NCI-H524 (cell line): ENCODE measurements at regions not wholly inside any gene's neighbourhood (a gene's known extent, or its start where the extent isn't known, plus 50 kb on each side); places are given as distances from the start of the nearest gene placed in this dataset.
"Not testable (repeated sequence)": the region's sequence is repeated elsewhere in the genome, so short reads cannot be mapped to it uniquely, and the experiment has no call there.

ENCODE experiments used
- DNase-seq, 2 experiments: peaks; one replicate each; lab custom pipeline; 2025; lab: John Stamatoyannopoulos, UW

DNA sequence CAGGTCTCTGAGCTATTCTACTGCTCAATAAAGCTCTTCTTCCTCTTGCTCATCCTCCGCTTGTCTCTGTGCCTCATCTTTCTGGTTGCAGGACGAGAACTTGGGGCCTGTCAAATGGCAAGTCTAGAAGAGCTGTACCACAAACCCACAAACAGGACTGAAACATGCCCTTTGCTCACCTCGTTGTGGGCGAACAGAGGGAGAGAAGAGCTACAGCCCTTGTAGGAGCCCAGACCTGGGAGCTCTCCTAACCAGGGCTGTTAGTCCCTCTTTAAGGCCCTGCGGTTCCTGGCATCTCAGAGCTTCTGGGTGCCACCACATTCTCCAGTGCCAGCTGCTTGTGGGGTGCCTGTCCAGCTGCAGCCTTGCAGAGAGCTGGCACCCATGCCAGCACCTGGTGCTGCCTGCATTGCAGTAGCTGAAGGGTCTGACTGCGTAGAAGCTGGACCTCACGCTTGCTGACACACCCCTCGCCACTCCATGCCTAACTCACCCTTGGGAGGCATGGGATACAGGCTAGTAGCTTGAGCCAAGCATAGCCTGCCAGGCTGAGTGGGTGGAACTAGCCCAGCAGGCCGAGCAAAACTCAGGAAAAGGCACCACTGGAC, 313.4 kb downstream of the ANKRD30B start:
- DNase-seq = not testable (repeated sequence)

DNA sequence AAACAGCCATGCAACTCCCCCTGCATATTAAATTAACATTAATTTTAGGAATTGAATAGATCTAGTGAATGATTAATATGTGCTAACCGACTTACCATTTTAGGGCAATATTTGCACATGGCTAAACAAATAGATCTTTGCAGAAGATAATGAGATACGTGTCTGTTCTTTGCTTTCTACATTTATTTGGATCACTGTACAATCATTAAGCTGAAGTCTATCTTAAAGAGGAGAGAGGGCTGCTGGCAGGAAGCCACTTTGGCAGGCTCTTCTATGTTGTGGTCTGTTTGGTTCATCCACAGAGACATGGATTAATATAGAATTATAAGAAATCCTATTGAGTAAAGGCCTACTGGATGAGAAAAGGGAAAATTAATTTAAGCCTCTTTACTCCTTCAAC, 318.5 kb downstream of the ANKRD30B start:
- DNase-seq = not testable (repeated sequence)

DNA sequence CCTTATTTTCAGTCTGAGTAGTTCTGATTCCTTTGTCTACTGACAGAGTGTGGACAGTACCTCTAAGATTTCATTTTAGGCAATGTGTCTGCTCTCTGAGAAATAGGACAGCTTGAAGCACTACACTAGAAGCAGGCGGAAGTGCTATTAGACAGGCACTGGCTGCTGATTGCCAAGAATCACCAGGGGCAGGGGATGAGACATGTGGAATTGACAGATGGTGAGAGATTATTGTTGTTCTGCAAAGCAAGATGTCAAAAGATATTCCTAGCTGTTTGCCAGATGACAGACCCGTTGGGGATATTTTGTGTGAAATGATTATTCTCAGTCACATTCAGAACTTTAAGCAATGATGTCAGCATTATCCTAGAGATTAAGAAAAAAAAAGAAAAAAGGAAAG, 323.3 kb downstream of the ANKRD30B start:
- DNase-seq = peak; percentile 62 to 93
